ENCODE measurements at regions not wholly inside any gene's neighbourhood (a gene's known extent, or its start where the extent isn't known, plus 50 kb on each side); places are given as distances from the start of the nearest gene placed in this dataset.

GRCh38 chr5:166507810-166508425 is 1783.5 kb upstream of the WWC1 start:
- no peak for DNase-seq

- no peak for DNase-seq
Measured at GRCh38 chr5:166509085-166509484, 1782.4 kb upstream of the WWC1 start.

- DNase-seq: no peak
Measured at GRCh38 chr5:166517976-166518375, 1773.5 kb upstream of the WWC1 start.

- DNase-seq: no peak
Measured at GRCh38 chr5:166523206-166523605, 1768.2 kb upstream of the WWC1 start.

- DNase-seq: no peak
Measured at GRCh38 chr5:166529200-166529599, 1762.2 kb upstream of the WWC1 start.

- DNase-seq: no peak
Measured at GRCh38 chr5:166532456-166533220, 1758.8 kb upstream of the WWC1 start.

- no peak for DNase-seq
Measured at GRCh38 chr5:166535641-166536040, 1755.8 kb upstream of the WWC1 start.

GRCh38 chr5:166540156-166540555 is 1751.3 kb upstream of the WWC1 start:
- no peak for DNase-seq

GRCh38 chr5:166551384-166551783 is 1740.1 kb upstream of the WWC1 start:
- no peak for DNase-seq

GRCh38 chr5:166553778-166554177 is 1737.7 kb upstream of the WWC1 start:
- no peak for DNase-seq

GRCh38 chr5:166561759-166562158 is 1729.7 kb upstream of the WWC1 start:
- no peak for DNase-seq

- no peak for DNase-seq
Measured at GRCh38 chr5:166562246-166562645, 1729.2 kb upstream of the WWC1 start.

GRCh38 chr5:166566725-166567124 is 1724.7 kb upstream of the WWC1 start:
- DNase-seq: no peak

GRCh38 chr5:166570865-166571264 is 1720.6 kb upstream of the WWC1 start:
- no peak for DNase-seq

- DNase-seq: no peak
Measured at GRCh38 chr5:166571668-166572067, 1719.8 kb upstream of the WWC1 start.

GRCh38 chr5:166576323-166576722 is 1715.1 kb upstream of the WWC1 start:
- no peak for DNase-seq

- DNase-seq: no peak
Measured at GRCh38 chr5:166581826-166582225, 1709.6 kb upstream of the WWC1 start.

- no peak for DNase-seq
Measured at GRCh38 chr5:166582416-166582815, 1709.0 kb upstream of the WWC1 start.

GRCh38 chr5:166594567-166594966 is 1696.9 kb upstream of the WWC1 start:
- no peak for DNase-seq

- no peak for DNase-seq
Measured at GRCh38 chr5:166595274-166595951, 1696.0 kb upstream of the WWC1 start.

GRCh38 chr5:166596043-166596442 is 1695.4 kb upstream of the WWC1 start:
- no peak for DNase-seq

- DNase-seq: no peak
Measured at GRCh38 chr5:166602271-166602670, 1689.2 kb upstream of the WWC1 start.

GRCh38 chr5:166617507-166617906 is 1673.9 kb upstream of the WWC1 start:
- no peak for DNase-seq

GRCh38 chr5:166618526-166618925 is 1672.9 kb upstream of the WWC1 start:
- no peak for DNase-seq

Measured in SIG-M5 (cell line).